ENCODE measurements at regions not wholly inside any gene's neighbourhood (a gene's known extent, or its start where the extent isn't known, plus 50 kb on each side); places are given as distances from the start of the nearest gene placed in this dataset.
A peak's percentile ranks its signal among the peaks of the same experiment; 100 is the strongest.
"Not testable (repeated sequence)": the region's sequence is repeated elsewhere in the genome, so short reads cannot be mapped to it uniquely, and the experiment has no call there.

- FAIRE-seq (no peak), DNase-seq (ENCODE audit: extremely low spot score, insufficient read length, low read depth) (no peak)
These were observed 95.2 kb upstream of the CST7 start for GRCh38 chr20:24853916-24854315.

GRCh38 chr20:24855848-24856247 lies 93.2 kb upstream of the CST7 start:
- no peak for FAIRE-seq

GRCh38 chr20:24858500-24858899 lies 90.6 kb upstream of the CST7 start:
- FAIRE-seq; DNase-seq (ENCODE audit: extremely low spot score, insufficient read length, low read depth): not testable (repeated sequence)

More at GRCh38 chr20:24855848-24856247, 93.2 kb upstream of the CST7 start:
- DNase-seq (ENCODE audit: extremely low spot score, insufficient read length, low read depth): no peak

GRCh38 chr20:24859539-24859938 lies 89.5 kb upstream of the CST7 start:
- no peak for DNase-seq (ENCODE audit: extremely low spot score, insufficient read length, low read depth)
- no peak for FAIRE-seq

GRCh38 chr20:24862186-24862585 lies 86.9 kb upstream of the CST7 start:
- FAIRE-seq (no peak), DNase-seq (ENCODE audit: extremely low spot score, insufficient read length, low read depth) (no peak)

DNA sequence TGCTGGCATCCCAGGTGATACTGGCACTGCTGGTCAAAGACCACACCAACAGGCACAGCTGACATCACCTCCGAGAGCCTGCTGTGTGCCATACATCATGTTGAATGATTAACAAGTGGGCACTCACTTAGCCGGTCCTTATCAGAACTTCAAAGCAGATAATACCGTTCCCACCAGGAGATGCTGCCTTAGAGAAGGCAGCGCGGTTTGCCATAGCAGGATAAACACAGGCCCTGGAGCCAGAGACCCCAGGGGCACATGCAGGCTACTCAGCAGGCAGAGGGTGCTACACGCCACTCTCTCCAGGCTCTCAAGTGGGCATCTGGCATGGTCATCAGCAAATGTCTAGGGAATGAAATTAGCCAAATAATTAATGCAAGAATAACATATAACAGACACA lies 86.5 kb upstream of the CST7 start:
- no peak for DNase-seq (ENCODE audit: extremely low spot score, insufficient read length, low read depth)
- no peak for FAIRE-seq

DNA sequence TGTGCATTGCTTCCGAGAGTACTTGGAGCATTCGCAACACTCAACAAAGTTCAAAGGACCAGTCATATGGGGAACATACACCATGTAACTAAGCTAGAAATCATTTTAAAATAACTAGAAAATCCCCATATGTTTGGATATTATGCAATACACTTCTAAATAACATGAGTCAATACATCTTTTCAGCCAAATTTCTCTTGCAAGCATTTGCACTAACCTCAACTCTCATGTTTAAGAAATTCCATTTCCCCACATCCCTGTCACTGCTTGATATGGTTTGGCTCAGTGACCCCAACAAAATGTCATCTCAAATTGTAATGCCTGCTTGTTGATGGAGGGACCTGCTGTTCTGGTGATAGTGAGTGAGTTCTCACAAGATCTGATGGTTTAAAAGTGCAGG lies 85.7 kb upstream of the CST7 start:
- FAIRE-seq (no peak), DNase-seq (ENCODE audit: extremely low spot score, insufficient read length, low read depth) (no peak)

DNA sequence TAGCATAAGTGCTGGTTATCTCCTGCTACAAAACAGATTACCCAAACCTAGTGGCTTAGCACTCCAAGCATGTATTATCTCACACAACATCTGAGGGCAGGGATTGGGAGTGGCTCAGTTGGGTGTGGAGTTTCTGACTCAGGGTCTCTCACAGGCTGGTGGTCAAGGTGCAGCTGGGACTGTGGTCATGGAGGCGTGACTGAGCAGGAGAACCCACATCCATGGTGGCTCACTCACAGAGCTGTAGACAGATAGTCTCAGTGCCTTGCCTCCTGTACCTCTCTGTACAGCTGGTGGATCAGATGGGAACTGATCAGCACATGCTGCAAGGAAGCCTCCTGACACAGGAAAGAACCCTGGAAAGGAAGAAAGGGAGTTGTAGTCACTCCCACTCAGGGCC lies 83.1 kb upstream of the CST7 start:
- DNase-seq (ENCODE audit: extremely low spot score, insufficient read length, low read depth) (no peak), FAIRE-seq (no peak)

- FAIRE-seq (no peak), DNase-seq (ENCODE audit: extremely low spot score, insufficient read length, low read depth) (no peak)
These were observed 82.3 kb upstream of the CST7 start for GRCh38 chr20:24866742-24867141.

DNA sequence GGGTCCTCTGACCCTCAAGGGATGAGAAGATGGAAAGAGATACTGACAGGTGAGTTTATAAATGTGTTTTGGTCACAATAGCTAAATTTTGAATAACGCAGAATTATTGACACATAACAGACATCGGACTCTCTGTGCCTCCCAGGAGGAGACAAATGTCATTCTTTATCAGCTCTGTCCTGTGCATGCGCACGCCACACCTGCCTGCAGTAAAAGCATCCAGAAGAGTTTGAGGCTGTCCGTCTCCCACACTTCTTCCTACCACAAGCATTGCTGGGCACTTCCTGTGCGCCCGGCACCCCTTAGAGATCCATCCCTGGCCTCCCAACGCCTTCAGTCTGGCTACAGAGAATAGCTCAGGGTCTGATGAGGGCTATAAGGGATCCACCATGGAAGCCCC lies 81.5 kb upstream of the CST7 start:
- FAIRE-seq (no peak), DNase-seq (ENCODE audit: extremely low spot score, insufficient read length, low read depth) (no peak)

- DNase-seq (ENCODE audit: extremely low spot score, insufficient read length, low read depth) (no peak), FAIRE-seq (no peak)
These were observed 80.6 kb upstream of the CST7 start for GRCh38 chr20:24868396-24868927.

DNA sequence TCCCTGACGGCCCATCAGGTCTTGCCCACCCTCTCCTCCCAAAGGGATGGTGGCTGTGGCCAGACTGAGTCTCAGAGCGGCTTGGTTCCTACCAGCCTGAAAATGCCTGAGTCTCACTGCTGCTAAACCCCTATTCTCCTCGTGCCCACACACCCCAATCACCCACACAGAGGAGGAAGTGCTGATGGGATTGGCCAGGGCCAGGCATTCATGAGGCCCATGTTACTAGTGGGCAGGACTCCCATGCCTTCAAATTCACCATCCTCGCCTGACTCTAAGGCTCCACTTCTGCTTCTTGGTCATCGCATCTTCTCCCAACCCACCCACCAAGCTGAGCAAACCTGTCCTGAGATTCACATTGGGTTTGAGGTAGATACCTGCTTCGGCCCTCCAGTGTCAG lies 80.1 kb upstream of the CST7 start:
- FAIRE-seq: no peak

DNA sequence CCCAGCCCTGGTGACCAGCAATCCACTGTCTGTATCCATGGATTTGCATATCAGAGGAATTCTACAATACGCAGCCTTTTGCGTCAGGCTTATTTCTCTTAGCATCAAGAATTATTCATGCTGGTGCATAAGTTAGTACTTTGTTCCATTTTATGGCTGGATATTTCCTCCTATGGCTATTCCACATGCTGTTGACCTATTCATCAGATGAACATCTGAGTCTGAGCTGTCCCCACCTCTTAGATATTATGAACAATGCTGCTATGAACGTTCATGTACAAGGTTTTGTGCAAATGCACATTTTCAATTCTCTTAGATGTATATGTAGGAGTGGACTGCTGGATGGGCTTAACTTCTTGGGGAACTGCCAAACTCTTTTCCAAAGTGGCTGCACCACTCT lies 79.0 kb upstream of the CST7 start:
- FAIRE-seq (no peak), DNase-seq (ENCODE audit: extremely low spot score, insufficient read length, low read depth) (no peak)

More for the DNA sequence above, 80.1 kb upstream of the CST7 start:
- no peak for DNase-seq (ENCODE audit: extremely low spot score, insufficient read length, low read depth)

DNA sequence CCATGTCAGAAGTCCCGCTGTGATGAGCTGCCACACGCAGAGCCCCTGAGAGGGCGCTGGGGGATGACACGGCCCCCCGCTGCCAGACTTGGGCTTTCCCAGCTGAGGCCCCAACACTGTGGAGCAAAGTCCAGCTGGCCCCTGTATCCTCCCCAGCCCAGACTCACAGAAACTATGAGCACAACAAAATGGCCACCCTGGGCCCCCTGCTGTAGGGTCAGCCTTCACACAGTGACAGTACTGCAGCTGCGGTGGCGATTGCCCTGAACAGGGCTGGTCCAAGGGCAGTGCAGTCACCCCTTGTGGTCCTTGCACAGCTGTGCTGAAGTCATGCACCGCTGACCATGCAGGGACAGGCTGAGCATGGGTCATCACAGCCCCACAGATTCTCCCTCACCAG lies 78.2 kb upstream of the CST7 start:
- FAIRE-seq (peak; percentile 61), DNase-seq (ENCODE audit: extremely low spot score, insufficient read length, low read depth) (no peak)

- FAIRE-seq: peak; percentile 49
- no peak for DNase-seq (ENCODE audit: extremely low spot score, insufficient read length, low read depth)
These were observed 77.4 kb upstream of the CST7 start for GRCh38 chr20:24871480-24872213.

- no peak for DNase-seq (ENCODE audit: extremely low spot score, insufficient read length, low read depth)
These were observed 76.6 kb upstream of the CST7 start for GRCh38 chr20:24872291-24873024.

DNA sequence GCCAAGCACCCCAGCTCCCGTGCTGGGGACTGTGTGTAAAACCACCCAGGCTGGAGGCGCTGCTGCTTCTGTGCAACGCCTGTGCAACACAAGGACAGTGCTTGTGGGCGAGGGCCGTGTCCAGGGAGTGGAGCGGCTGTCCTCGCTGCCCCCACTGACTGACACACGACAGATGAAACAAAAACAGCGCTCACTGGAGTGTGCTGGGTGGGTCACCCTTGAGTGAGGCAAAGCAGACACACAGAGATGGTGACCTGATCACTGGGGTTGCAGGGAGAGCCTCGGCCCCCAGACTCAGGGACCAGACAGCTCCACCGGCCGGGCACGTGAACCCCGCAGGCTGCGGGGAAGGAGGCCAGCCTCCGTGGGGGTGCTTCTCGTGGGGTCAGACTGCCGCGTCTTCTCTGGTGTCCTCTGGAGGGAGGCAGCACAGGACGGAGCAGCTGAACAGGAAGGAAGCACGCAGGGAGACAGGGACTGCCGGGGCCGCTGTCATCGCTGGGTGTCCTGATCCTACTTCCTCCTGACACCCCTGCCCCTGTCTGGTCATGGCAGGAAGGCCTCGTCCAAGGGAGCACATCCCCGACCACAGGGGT lies 75.9 kb upstream of the CST7 start:
- DNase-seq (ENCODE audit: extremely low spot score, insufficient read length, low read depth) (no peak), FAIRE-seq (no peak)

More at GRCh38 chr20:24872291-24873024, 76.6 kb upstream of the CST7 start:
- FAIRE-seq: peak; percentile 79

GRCh38 chr20:24875078-24875477 lies 74.0 kb upstream of the CST7 start:
- FAIRE-seq (no peak), DNase-seq (ENCODE audit: extremely low spot score, insufficient read length, low read depth) (no peak)

- FAIRE-seq: peak; percentile 64
- no peak for DNase-seq (ENCODE audit: extremely low spot score, insufficient read length, low read depth)
These were observed 71.4 kb upstream of the CST7 start for GRCh38 chr20:24877652-24878051.

- no peak for DNase-seq (ENCODE audit: extremely low spot score, insufficient read length, low read depth)
- no peak for FAIRE-seq
These were observed 70.4 kb upstream of the CST7 start for GRCh38 chr20:24878657-24879056.

DNA sequence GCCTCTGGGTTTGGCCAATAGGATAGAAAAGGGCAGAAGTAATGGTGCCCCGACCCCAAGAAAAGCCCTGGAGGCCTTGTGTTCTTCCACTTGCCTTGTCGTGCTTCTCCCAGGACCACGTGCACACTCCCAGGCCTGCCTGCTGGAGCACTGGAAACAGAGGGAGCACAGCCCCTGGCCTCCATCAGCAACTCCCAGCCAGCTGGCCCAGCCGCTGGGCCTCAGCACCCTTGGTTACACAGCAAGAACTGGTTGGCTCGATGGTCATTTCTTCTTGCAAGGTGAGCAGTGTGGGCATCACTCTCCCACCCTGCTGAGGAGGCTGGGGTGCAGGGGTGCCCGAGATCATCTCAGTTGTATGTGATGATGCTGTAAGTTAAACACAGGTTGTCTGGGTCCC lies 69.2 kb upstream of the CST7 start:
- no peak for DNase-seq (ENCODE audit: extremely low spot score, insufficient read length, low read depth)

More for the DNA sequence above, 69.2 kb upstream of the CST7 start:
- no peak for FAIRE-seq
